ENCODE measurements at regions not wholly inside any gene's neighbourhood (a gene's known extent, or its start where the extent isn't known, plus 50 kb on each side); places are given as distances from the start of the nearest gene placed in this dataset.

DNA sequence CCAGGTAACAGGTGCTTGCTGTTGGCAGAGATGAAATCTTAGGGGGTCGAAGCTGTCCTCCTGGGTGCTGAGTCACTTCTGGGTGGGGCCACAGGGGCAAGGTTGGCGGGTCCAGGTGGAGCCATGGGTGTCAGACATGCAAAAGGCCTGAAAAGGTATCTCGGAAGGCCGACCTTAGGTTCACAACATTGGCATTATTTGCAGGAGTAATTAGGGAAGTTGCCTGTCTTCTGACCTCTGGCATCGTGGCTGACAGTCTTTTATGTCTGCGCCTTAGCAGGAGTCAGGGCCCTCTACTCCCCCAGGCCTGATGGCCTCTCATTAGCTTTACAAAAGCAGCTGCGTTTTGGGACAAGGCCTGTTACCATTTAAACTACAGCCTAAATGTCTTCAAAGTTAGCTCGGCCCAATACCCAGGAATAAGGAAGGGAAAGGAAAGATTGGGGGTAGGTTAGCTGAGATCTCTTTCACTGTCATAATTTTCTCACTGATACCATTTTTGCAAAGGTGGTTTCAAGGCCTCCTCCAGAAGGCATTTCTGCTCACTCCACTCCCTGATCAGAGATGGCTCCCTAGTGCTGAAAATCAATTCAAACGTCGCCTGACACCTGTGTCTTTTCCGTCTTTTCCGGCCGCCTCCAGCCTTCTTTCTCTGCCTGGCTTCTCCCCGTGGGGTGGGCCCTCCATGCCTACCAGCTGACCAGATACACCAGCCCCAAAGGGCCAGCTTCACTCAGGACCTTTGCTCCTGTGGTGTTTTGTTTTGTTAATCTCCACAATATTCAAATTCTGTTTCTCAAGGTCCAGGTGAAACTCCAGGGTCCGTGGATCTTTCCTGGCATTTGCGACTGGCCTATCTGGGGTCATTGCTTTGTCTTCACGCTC is 90.8 kb downstream of the RHOB start:
- in situ Hi-C loops (cut with HindIII; ENCODE audit: extremely low pct_ligation_motif_present, low pct_unique_long_range_greater_than_20kb) = loop anchor here (5.0 kb wide), 1 partner anchor 90 kb away; the partner anchor contains the start of gene RHOB
- peak; percentile 23 for TF ChIP-seq NR2F2 (IDR thresholded peaks at IDR 0.05; ENCODE audit: borderline replicate concordance, low read depth)
- TF ChIP-seq, protein P1, sequence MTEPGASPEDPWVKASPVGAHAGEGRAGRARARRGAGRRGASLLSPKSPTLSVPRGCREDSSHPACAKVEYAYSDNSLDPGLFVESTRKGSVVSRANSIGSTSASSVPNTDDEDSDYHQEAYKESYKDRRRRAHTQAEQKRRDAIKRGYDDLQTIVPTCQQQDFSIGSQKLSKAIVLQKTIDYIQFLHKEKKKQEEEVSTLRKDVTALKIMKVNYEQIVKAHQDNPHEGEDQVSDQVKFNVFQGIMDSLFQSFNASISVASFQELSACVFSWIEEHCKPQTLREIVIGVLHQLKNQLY (CRISPR knock-in tag; IDR thresholded peaks at IDR 0.05) = 0 out of 2 replicates have a peak, but pooled peaks have one; percentile 37
- TF ChIP-seq ZNF615 (CRISPR knock-in tag; IDR thresholded peaks at IDR 0.05; ENCODE audit: borderline replicate concordance) = peak; percentile 69; the same call in 1 of the 2 replicates
- no peak for TF ChIP-seq GPN1 (CRISPR knock-in tag; IDR thresholded peaks at IDR 0.05; ENCODE audit: borderline replicate concordance)
- TF ChIP-seq ZNF333 (CRISPR knock-in tag; IDR thresholded peaks at IDR 0.05; ENCODE audit: borderline replicate concordance) = 0 out of 2 replicates have a peak, but pooled peaks have one; percentile 93
- TF ChIP-seq SIX4 (CRISPR knock-in tag; IDR thresholded peaks at IDR 0.05) = no peak
- no peak for TF ChIP-seq CC2D1A (CRISPR knock-in tag; IDR thresholded peaks at IDR 0.05)
- no peak for TF ChIP-seq RBM39 (IDR thresholded peaks at IDR 0.05; ENCODE audit: low read depth, low read length, poor library complexity, severe bottlenecking)
- TF ChIP-seq NAIF1 (CRISPR knock-in tag; IDR thresholded peaks at IDR 0.05; ENCODE audit: borderline replicate concordance) = 0 out of 2 replicates have a peak, but pooled peaks have one; percentile 51
- TF ChIP-seq WIZ (CRISPR knock-in tag; IDR thresholded peaks at IDR 0.05) = no peak
- TF ChIP-seq ZNF3 (CRISPR knock-in tag; IDR thresholded peaks at IDR 0.05) = 0 out of 2 replicates have a peak, but pooled peaks have one; percentile 36
- TF ChIP-seq ZNF296 (CRISPR knock-in tag; conservative IDR thresholded peaks at IDR 0.05) = no peak
- 0 out of 2 replicates have a peak, but pooled peaks have one; percentile 72 for TF ChIP-seq ZSCAN12 (CRISPR knock-in tag; IDR thresholded peaks at IDR 0.05)
- TF ChIP-seq RFX5 (IDR thresholded peaks at IDR 0.05; ENCODE audit: low read depth, low read length) = no peak
- peak; percentile 84; the same call in 1 of the 2 replicates for TF ChIP-seq NFE2L1 (CRISPR knock-in tag; IDR thresholded peaks at IDR 0.05; ENCODE audit: borderline replicate concordance)
- no peak; the same call in 1 of the 2 replicates for TF ChIP-seq ESRRA (CRISPR knock-in tag; IDR thresholded peaks at IDR 0.05; ENCODE audit: low read depth)
- 0 out of 2 replicates have a peak, but pooled peaks have one; percentile 37 for TF ChIP-seq RFXANK (CRISPR knock-in tag; IDR thresholded peaks at IDR 0.05)
- TF ChIP-seq SOX6 (IDR thresholded peaks at IDR 0.05) = no peak
- peak; percentile 39; the same call in 1 of the 2 replicates for TF ChIP-seq SOX6 (CRISPR knock-in tag; IDR thresholded peaks at IDR 0.05)
- TF ChIP-seq MAFF (IDR thresholded peaks at IDR 0.05; ENCODE audit: low read depth, low read length) = no peak
- 0 out of 2 replicates have a peak, but pooled peaks have one; percentile 50 for TF ChIP-seq FOXK1 (CRISPR knock-in tag; IDR thresholded peaks at IDR 0.05; ENCODE audit: borderline replicate concordance, low read depth)
- TF ChIP-seq KAT7 (CRISPR knock-in tag; IDR thresholded peaks at IDR 0.05; ENCODE audit: borderline replicate concordance) = 0 out of 2 replicates have a peak, but pooled peaks have one; percentile 32
- TF ChIP-seq EEA1 (CRISPR knock-in tag; IDR thresholded peaks at IDR 0.05; ENCODE audit: borderline replicate concordance) = no peak
- no peak for TF ChIP-seq SOX13 (IDR thresholded peaks at IDR 0.05)
- peak in 1 of 2 experiments; percentile 68; a peak in 2 of 4 replicates for TF ChIP-seq SOX13 (CRISPR knock-in tag; conservative IDR thresholded peaks at IDR 0.05 in 1 of 2, IDR thresholded peaks at IDR 0.05 in 1 of 2)

More for the DNA sequence above, 90.8 kb downstream of the RHOB start:
- H3K4me3 ChIP-seq (replicated peaks in 1 of 3; ENCODE audit: insufficient read depth in 1 of 3, low read depth in 2 of 3, low read length in 3 of 3) = peak overlapping the region; percentile 6 to 59 (median 29)
- DNase-seq (ENCODE audit: low spot score) = peak; percentile 63
- intact Hi-C loops (cut with micrococcal nuclease; ENCODE audit: unreplicated experiment) = loop anchor here (1.0 to 5.0 kb wide), 6 partner anchors 12 to 87 kb away; no protein-coding TSS in a partner anchor
- H3K9ac ChIP-seq (ENCODE audit: insufficient read depth, low read depth, low read length) = peak overlapping the region; percentile 83
- ChIA-PET POLR2A (interaction anchor here (0.8 to 10.9 kb wide), 37 partner anchors 10 to 186 kb away, joined by 3 to 268 read pairs (median 6); partner anchors contain the start of gene RHOB), CTCF (ENCODE audit: low intra/inter-chr PET ratio, low total read pairs) (no interaction called here)
- WGBS (ENCODE audit: low lambda C conversion rate) = 8% methylated on average over 17 of the region's 17 CpGs
- FAIRE-seq = peak; percentile 30
- no peaks in the 10 kb centered on the region for H3K36me3 ChIP-seq (replicated peaks in 1 of 2; ENCODE audit: control insufficient read depth in 1 of 2, insufficient read depth in 2 of 2, low read length in 2 of 2)
- peak overlapping the region; percentile 81 for H3K4me2 ChIP-seq (ENCODE audit: low read depth, low read length)
- H3K27ac ChIP-seq (ENCODE audit: extremely low read length, insufficient read depth, low read length) = peak overlapping the region; percentile 97
- no peaks in the 10 kb centered on the region for H3K79me2 ChIP-seq (ENCODE audit: insufficient read depth, low read length)
- no peaks in the 10 kb centered on the region for H3K27me3 ChIP-seq (ENCODE audit: control insufficient read depth in 1 of 2, insufficient read depth in 2 of 2, low read length in 2 of 2)
- BruUV-seq (replicated peaks) = no TSS peak
- ATAC-seq = peak; percentile 47
- peaks cover 98% of the 10 kb centered on the region for H3K4me1 ChIP-seq (ENCODE audit: insufficient read depth, low read length)
- H3K9me3 ChIP-seq (ENCODE audit: low read length) = no peaks in the 10 kb centered on the region
- no peaks in the 10 kb centered on the region for H4K20me1 ChIP-seq (ENCODE audit: insufficient read depth, low read length)
- no peak overlapping the region for H2AFZ ChIP-seq (ENCODE audit: low read length)

Measured in HepG2 (cell line).